K562 (cell line): ENCODE measurements at regions not wholly inside any gene's neighbourhood (a gene's known extent, or its start where the extent isn't known, plus 50 kb on each side); places are given as distances from the start of the nearest gene placed in this dataset.

Experiments
- ATAC-seq: fragments of 200-7000 bp; cut with Tn5 transposase; 3 replicates; pipeline ENCODE4 v1.9.1; 2020; ENCODE audit warnings: moderate library complexity
- BruUV-seq: library from RNA; stranded (reverse); fragments of 400-500 nt; replicated peaks from 2 replicates; lab custom pipeline; 2021; lab: Mats Ljungman, UMichigan
- CTCF ChIA-PET: fragments of 300-600 bp; formaldehyde crosslinking; extraction: SDS; loops from one replicate; lab custom pipeline; 2021; ENCODE audit warnings: low intra/inter-chr PET ratio; lab: Yijun Ruan, JAX
- POLR2A ChIA-PET: fragments of 300-600, 350-650 bp; sonication (Branson Sonifier 250); formaldehyde crosslinking; extraction: SDS; loops from one replicate; lab custom pipeline; 2021; ENCODE audit warnings: antibody characterized with exemption, inconsistent platforms; lab: Yijun Ruan, JAX
- DNase-seq, 4 experiments: peaks; one replicate each; pipeline versions ENCODE4 v3.0.0 to v3.0.0-alpha.2; 2011 to 2018; ENCODE audit warnings: low spot score in 3 of 4, mixed read lengths in 3 of 4; ENCODE audit errors: extremely low read depth in 1 of 4
- FAIRE-seq: peaks from 2 replicates; lab custom pipeline; 2011; peaks lifted over from hg19 to GRCh38; lab: Jason Lieb, UNC
- H2AFZ ChIP-seq: 2 replicates; pipeline ENCODE4 v1.6.0; 2011; ENCODE audit warnings: low read depth, low read length, control low read depth, inconsistent platforms
- H3K27ac ChIP-seq: fragments of 200-600 bp; 3 replicates; pipeline ENCODE4 v1.8.0; 2011; ENCODE audit warnings: low read depth, mild to moderate bottlenecking, control low read depth, inconsistent platforms, low read length, moderate library complexity, mixed read lengths; ENCODE audit errors: extremely low read depth
- H3K27me3 ChIP-seq, 2 experiments: fragments of 300-600 bp in 1 of 2; 2 replicates in 1 of 2; 3 replicates in 1 of 2; pipeline versions ENCODE4 v1.6.0 to v1.8.0; 2011; ENCODE audit warnings: inconsistent platforms in 2 of 2, low read length in 2 of 2, mild to moderate bottlenecking in 1 of 2, mixed read lengths in 1 of 2, moderate library complexity in 1 of 2; ENCODE audit not compliant: control insufficient read depth in 2 of 2, insufficient read depth in 2 of 2
- H3K36me3 ChIP-seq: fragments of 300-600 bp; 3 replicates; pipeline ENCODE4 v1.8.0; 2011; ENCODE audit warnings: mild to moderate bottlenecking, low read length, inconsistent platforms; ENCODE audit not compliant: control insufficient read depth, insufficient read depth
- H3K4me1 ChIP-seq, 2 experiments: fragments of 200-600 bp in 1 of 2; replicated peaks in 1 of 2; 2 replicates in 1 of 2; 3 replicates in 1 of 2; pipeline versions ENCODE4 v1.5.1 to v1.8.0; 2011; ENCODE audit warnings: inconsistent platforms in 2 of 2, low read length in 2 of 2, mild to moderate bottlenecking in 1 of 2, mixed read lengths in 1 of 2, moderate library complexity in 1 of 2; ENCODE audit not compliant: control insufficient read depth in 2 of 2, insufficient read depth in 2 of 2
- H3K4me2 ChIP-seq: 2 replicates; pipeline ENCODE4 v1.6.1; 2011; ENCODE audit warnings: low read length, control low read depth, inconsistent platforms, mixed read lengths; ENCODE audit not compliant: insufficient read depth
- H3K4me3 ChIP-seq: fragments of 200-600 bp; sonication (generic), shearing (Covaris generic); 2 replicates; pipeline ENCODE4 v1.5.1; 2016; ENCODE audit warnings: control low read depth, inconsistent platforms
- H3K79me2 ChIP-seq: fragments of 200-600 bp; 3 replicates; pipeline ENCODE4 v1.8.0; 2011; ENCODE audit warnings: low read length, inconsistent platforms; ENCODE audit not compliant: control insufficient read depth, insufficient read depth
- H3K9ac ChIP-seq, 2 experiments: 2 replicates each; pipeline versions ENCODE4 v1.6.0 to v1.6.1; 2011; ENCODE audit warnings: low read depth in 2 of 2, low read length in 2 of 2, control low read depth in 1 of 2, inconsistent platforms in 1 of 2, mild to moderate bottlenecking in 1 of 2, mixed read lengths in 1 of 2; ENCODE audit not compliant: insufficient read depth in 1 of 2
- H3K9me1 ChIP-seq: one replicate; pipeline ENCODE4 v1.6.0; 2011; ENCODE audit warnings: inconsistent platforms, mild to moderate bottlenecking, low read length, moderate library complexity; ENCODE audit not compliant: control insufficient read depth, insufficient read depth
- H3K9me3 ChIP-seq: replicated peaks from 2 replicates; pipeline ENCODE4 v1.5.1; 2011; ENCODE audit warnings: low read depth, low read length, inconsistent platforms; ENCODE audit not compliant: control insufficient read depth, insufficient read depth
- H4K20me1 ChIP-seq: replicated peaks from 2 replicates; pipeline ENCODE4 v1.6.1; 2011; ENCODE audit warnings: low read length, inconsistent platforms, mixed read lengths; ENCODE audit not compliant: control insufficient read depth, insufficient read depth
- FOXK2 ChIP-seq, 2 experiments: fragments of 450-650 bp; IDR thresholded peaks in 1 of 2; conservative IDR thresholded peaks in 1 of 2; 2 replicates each; pipeline ENCODE4 v1.6.1; 2016; ENCODE audit warnings: low read depth in 2 of 2, mild to moderate bottlenecking in 1 of 2
- L3MBTL2 ChIP-seq: fragments of 450-650 bp; IDR thresholded peaks from 2 replicates; pipeline ENCODE4 v1.6.1; 2016; ENCODE audit warnings: mild to moderate bottlenecking, moderate library complexity
- NFIC ChIP-seq: fragments of 450-650 bp; IDR thresholded peaks from 2 replicates; pipeline ENCODE4 v1.6.1; 2017; ENCODE audit warnings: mild to moderate bottlenecking, inconsistent platforms
- NR2F6 ChIP-seq: fragments of 450-650 bp; formaldehyde crosslinking; IDR thresholded peaks from 2 replicates; pipeline ENCODE4 v1.4.0; 2020; ENCODE audit warnings: mild to moderate bottlenecking
- ZNF239 ChIP-seq: fragments of 250-450 bp; sonication (Bioruptor Pico); IDR thresholded peaks from 2 replicates; pipeline ENCODE4 v1.4.0; 2020; ENCODE audit warnings: mild to moderate bottlenecking
- WGBS: fragments of 100-300 bp; shearing (Covaris generic); methylation state at CpG from one replicate; pipeline ENCODE4 v1.1.6; 2016; ENCODE audit warnings: low coverage, mixed read lengths; ENCODE audit not compliant: insufficient coverage; ENCODE audit errors: missing lambda C conversion rate; 5-methylcytosine and 5-hydroxymethylcytosine counted together
- in situ Hi-C: fragments of 300-500 bp; cut with MboI; formaldehyde crosslinking; loops from 4 replicates; pipeline ENCODE4 v1.15.0; 2018; ENCODE audit warnings: inconsistent platforms, mixed read lengths
- intact Hi-C: fragments of 100-400 bp; cut with micrococcal nuclease; formaldehyde crosslinking; loops from 2 replicates; pipeline ENCODE4 v1.14.2; 2022
- TF ChIP-seq, protein P1 (sequence below): fragments of 250-450 bp; sonication (Bioruptor Pico); IDR thresholded peaks from 2 replicates; pipeline ENCODE4 v1.8.0; 2022; ENCODE audit warnings: inconsistent platforms

DNA sequence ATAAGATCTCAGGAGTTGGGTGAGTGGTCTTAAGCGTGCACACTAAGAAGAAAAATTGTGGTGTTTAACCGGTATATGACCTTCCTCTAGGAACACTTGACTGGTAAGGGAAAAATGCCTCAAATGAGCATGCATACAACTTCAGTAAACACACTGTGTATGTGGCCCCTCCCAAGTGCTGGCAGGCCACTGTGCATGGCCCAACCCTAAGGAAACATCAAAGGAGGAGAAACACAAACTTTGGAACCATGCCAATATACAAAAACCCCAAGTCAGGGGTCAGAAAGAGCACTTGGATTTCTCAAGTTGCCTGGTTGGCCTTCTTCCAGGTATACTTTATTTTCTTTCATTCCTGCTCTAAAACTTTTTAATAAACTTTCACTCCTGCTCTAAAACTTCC is 308.9 kb upstream of the LRRTM4 start:
- DNase-seq (no peak), ATAC-seq (no peak), FAIRE-seq (no peak)
- Histone ChIP-seq H3K36me3 (no peaks in the 10 kb centered on the region), H3K4me3 (no peak overlapping the region), H4K20me1 (no peaks in the 10 kb centered on the region), H3K9me1 (no peaks in the 10 kb centered on the region), H3K4me1 (no peaks in the 10 kb centered on the region), H3K27ac (no peak overlapping the region), H3K9ac (no peak overlapping the region), H3K27me3 (no peaks in the 10 kb centered on the region), H2AFZ (no peak overlapping the region), H3K4me2 (no peak overlapping the region), H3K79me2 (no peaks in the 10 kb centered on the region), H3K9me3 (no peaks in the 10 kb centered on the region; the same call in 1 of the 2 replicates)
- TF ChIP-seq FOXK2 (conservative IDR thresholded peaks at IDR 0.05 in 1 of 2, IDR thresholded peaks at IDR 0.05 in 1 of 2; ENCODE audit: low read depth in 2 of 2) (no peak), ZNF239 (CRISPR knock-in tag) (no peak), L3MBTL2 (no peak), NFIC (peak; percentile 16; the same call in 1 of the 2 replicates), NR2F6 (CRISPR knock-in tag) (no peak)
- TF ChIP-seq, protein P1, sequence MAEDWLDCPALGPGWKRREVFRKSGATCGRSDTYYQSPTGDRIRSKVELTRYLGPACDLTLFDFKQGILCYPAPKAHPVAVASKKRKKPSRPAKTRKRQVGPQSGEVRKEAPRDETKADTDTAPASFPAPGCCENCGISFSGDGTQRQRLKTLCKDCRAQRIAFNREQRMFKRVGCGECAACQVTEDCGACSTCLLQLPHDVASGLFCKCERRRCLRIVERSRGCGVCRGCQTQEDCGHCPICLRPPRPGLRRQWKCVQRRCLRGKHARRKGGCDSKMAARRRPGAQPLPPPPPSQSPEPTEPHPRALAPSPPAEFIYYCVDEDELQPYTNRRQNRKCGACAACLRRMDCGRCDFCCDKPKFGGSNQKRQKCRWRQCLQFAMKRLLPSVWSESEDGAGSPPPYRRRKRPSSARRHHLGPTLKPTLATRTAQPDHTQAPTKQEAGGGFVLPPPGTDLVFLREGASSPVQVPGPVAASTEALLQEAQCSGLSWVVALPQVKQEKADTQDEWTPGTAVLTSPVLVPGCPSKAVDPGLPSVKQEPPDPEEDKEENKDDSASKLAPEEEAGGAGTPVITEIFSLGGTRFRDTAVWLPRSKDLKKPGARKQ (CRISPR knock-in tag) = no peak
- CTCF ChIA-PET = no interaction called here
- intact Hi-C loops (no loop called here), in situ Hi-C loops (no loop called here)
- BruUV-seq = no TSS peak
- WGBS = 4% methylated on average over 2 of the region's 2 CpGs
- POLR2A ChIA-PET = no interaction called here
